ENCODE measurements at regions not wholly inside any gene's neighbourhood (a gene's known extent, or its start where the extent isn't known, plus 50 kb on each side); places are given as distances from the start of the nearest gene placed in this dataset.
"Not testable (repeated sequence)": the region's sequence is repeated elsewhere in the genome, so short reads cannot be mapped to it uniquely, and the experiment has no call there.

DNA sequence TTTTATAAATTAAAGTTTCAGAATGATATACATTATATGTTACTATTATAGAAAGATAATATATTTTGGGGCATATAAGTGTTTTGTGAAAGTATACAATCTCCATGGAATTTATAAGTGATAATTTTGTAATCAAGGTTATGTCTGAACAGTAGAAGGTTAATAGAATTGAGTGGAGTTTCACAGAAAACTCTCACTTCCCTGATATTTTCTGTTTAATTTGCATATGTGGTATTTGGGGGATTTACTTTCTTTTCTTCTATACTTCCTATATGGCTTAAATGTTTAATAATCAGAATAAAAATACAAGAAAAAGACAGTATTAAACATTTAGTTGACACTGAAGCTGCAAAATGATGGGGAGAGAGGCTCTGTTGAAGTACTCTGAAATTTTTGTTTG, 848.5 kb downstream of the DACH1 start:
- no peak for DNase-seq (ENCODE audit: extremely low read depth, low read depth)

- DNase-seq (ENCODE audit: extremely low read depth, low read depth), result no peak
Measured at GRCh38 chr13:71017607-71018006, 849.4 kb downstream of the DACH1 start.

DNA sequence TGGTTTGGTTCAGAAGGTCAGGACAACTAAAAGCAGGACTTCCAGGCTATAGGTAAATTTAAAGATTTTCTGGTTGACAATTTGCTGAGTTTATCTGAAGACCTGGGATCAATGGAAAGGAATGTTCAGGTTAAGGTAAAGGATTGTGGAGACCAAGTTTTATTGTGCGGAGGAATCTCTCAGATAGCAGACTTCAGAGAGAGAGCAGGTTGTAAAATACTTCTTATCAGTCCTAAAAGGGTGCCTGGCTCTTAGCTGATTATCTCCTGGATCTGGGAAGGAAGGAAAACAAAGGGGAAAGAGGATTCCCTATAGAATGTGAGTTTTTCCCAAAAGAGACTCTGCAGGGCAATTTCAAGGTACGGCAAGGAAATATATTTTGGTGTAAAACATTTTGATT, 851.5 kb downstream of the DACH1 start:
- DNase-seq (ENCODE audit: extremely low read depth, low read depth), result no peak

DNA sequence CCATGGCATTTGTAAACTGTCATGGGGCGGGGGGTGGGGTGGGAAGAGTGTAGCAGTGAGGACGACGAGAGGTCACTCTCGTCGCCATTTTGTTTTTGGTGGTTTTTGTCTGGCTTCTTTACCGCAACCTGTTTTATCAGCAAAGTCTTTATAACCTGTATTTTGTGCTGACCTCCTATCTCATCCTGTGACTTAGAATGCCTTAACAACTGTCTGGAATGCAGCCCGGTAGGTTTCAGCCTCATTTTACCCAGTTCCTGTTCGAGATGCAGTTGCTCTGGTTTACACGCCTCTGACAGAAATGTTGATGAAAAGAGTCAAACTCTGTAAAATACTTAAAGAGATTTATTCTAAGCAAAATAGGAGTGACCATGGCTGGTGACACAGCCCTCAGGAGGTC, 852.0 kb downstream of the DACH1 start:
- no peak for DNase-seq (ENCODE audit: extremely low read depth, low read depth)

GRCh38 chr13:71005919-71006318, 861.1 kb downstream of the DACH1 start:
- no peak for DNase-seq (ENCODE audit: extremely low read depth, low read depth)

- DNase-seq (ENCODE audit: extremely low read depth, low read depth), result no peak
Measured at GRCh38 chr13:70995338-70995737, 871.7 kb downstream of the DACH1 start.

GRCh38 chr13:70994191-70994590, 872.8 kb downstream of the DACH1 start:
- no peak for DNase-seq (ENCODE audit: extremely low read depth, low read depth)

GRCh38 chr13:70987043-70987442, 878.8 kb upstream of the KLHL1 start:
- DNase-seq (ENCODE audit: extremely low read depth, low read depth), result no peak

DNA sequence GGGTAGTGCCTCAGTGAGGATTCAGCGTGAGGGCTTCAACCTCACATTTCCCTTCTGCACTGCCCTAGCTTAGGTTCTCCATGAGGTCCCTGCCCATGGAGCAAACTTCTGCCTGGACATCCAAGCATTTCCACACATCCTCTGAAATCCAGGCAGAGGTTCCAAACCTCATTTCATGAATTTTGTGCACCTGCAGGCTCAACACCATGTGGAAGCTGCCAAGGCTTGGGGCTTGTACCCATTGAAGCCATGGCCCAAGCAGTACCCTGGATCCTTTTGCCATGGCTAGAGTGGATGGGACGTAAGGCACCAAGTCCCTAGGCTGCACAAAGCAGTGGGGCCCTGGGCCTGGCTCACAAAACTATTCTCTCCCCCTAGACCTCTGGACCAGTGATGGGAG, 877.1 kb upstream of the KLHL1 start:
- no peak for DNase-seq (ENCODE audit: extremely low read depth, low read depth)

- not testable (repeated sequence) for DNase-seq (ENCODE audit: extremely low read depth, low read depth)
Measured at GRCh38 chr13:70981219-70981618, 873.0 kb upstream of the KLHL1 start.

DNA sequence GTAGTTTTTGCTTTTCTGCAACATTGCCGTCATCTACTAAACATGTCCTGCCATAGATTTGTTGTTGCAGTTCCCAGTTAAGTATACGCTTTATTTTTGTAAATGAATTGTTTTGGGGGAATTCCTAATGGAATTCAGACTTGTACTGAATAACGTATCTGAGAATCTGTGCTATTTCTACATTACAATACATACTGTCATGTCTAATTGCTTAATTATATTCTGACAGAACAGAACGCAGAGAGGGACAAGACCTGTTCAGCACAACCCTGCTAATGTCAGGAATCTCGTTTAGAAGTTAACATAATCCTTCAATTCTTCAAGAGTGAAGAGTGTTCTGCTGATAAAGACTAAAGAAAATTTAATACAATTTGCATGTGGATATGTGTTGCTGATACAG, 861.1 kb upstream of the KLHL1 start:
- no peak for DNase-seq (ENCODE audit: extremely low read depth, low read depth)

- no peak for DNase-seq (ENCODE audit: extremely low read depth, low read depth)
Measured at GRCh38 chr13:70967564-70967963, 859.3 kb upstream of the KLHL1 start.

GRCh38 chr13:70964874-70965273, 856.6 kb upstream of the KLHL1 start:
- no peak for DNase-seq (ENCODE audit: extremely low read depth, low read depth)

DNA sequence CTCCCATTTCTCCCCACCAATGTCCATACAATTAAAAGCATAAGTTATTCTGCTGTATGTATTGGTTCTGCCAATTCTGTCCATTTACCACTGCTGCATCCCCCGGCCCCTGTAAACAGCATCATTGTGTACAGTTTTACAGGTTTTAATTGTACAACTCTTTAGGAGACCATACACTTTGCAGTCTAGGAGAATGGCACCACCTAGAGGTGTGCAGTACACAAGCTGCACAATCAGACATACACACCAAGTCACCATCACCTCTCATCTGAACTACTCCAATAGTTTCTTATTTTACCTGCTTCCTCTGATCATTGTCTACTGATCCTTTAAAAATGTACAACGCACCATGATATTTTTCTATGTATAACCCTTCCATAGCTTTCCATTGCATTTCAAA, 855.9 kb upstream of the KLHL1 start:
- no peak for DNase-seq (ENCODE audit: extremely low read depth, low read depth)

DNA sequence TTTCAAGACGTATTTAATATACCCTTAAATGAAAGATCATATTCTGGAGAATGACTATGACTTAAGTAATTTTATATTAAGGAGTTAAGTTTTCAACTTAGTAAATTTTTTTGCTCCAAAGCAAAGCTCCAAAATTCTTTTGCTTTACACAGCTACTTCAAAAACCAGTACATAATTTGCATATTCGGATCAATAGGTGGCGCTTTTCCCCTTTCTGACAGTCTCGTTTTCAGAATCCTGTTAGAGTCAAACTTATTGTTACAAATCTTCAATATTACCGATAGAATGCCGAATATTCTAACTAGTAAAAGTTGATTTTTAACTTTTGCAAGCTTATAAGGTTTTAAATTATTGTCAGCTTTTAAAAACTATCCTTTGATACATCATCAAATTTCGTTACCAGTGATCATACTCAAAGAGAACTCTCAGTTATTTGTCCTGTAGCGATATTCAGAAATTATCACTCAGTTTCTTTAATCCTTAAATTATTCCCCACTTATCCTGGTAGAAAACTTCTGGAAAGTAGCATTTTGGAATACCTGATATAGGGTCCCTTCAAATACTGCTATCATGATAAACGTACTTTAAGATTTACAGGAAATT, 852.7 kb upstream of the KLHL1 start:
- DNase-seq (ENCODE audit: extremely low read depth, low read depth), result peak; percentile 11

GRCh38 chr13:70959035-70959775, 851.0 kb upstream of the KLHL1 start:
- no peak for DNase-seq (ENCODE audit: extremely low read depth, low read depth)

DNA sequence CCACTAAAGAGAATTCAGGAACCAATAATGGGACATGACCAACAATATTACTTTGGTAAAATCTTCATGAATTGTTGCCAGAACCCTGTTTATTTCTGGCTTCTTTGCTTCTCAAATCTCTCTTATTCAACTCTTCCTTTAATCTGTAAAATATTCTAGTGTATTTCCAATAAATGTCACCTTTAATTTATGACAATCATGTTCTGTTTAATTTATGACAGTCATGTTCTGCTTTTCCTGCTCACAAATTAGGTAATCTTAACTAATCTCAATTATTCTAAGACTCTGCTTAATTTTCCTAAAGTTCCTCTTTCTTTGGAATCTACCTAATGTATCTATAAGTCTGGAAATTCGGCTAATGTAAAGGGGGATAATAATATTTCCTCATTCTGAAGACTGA, 847.6 kb upstream of the KLHL1 start:
- DNase-seq (ENCODE audit: extremely low read depth, low read depth), result no peak

GRCh38 chr13:70950664-70951063, 842.4 kb upstream of the KLHL1 start:
- no peak for DNase-seq (ENCODE audit: extremely low read depth, low read depth)

DNA sequence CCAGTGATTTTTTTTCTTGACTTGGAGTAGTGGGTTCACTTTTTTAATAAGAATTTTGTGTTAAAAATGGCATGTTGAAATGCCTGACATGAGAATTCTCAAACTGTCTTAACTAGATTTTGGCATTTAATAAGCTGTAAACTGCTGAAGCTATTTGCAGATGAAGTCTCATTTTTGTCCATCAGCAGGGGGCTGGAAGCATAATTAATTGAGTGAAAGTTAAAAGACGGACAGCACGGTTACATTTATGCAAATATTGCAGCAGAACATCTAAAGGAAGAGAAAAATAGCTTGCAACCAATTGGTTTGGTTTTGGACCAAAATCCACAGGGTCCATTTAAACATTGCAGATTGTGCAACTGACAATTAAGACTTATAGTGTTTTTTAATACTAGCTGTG, 837.3 kb upstream of the KLHL1 start:
- DNase-seq (ENCODE audit: extremely low read depth, low read depth), result no peak

- DNase-seq (ENCODE audit: extremely low read depth, low read depth), result no peak
Measured at GRCh38 chr13:70941454-70941853, 833.2 kb upstream of the KLHL1 start.

GRCh38 chr13:70938462-70938861, 830.2 kb upstream of the KLHL1 start:
- DNase-seq (ENCODE audit: extremely low read depth, low read depth), result no peak

GRCh38 chr13:70932511-70932910, 824.3 kb upstream of the KLHL1 start:
- DNase-seq (ENCODE audit: extremely low read depth, low read depth), result no peak

Measured in NCI-H460 (cell line).